ENCODE measurements at regions not wholly inside any gene's neighbourhood (a gene's known extent, or its start where the extent isn't known, plus 50 kb on each side); places are given as distances from the start of the nearest gene placed in this dataset.
A peak's percentile ranks its signal among the peaks of the same experiment; 100 is the strongest.
"Not testable (repeated sequence)": the region's sequence is repeated elsewhere in the genome, so short reads cannot be mapped to it uniquely, and the experiment has no call there.

DNA sequence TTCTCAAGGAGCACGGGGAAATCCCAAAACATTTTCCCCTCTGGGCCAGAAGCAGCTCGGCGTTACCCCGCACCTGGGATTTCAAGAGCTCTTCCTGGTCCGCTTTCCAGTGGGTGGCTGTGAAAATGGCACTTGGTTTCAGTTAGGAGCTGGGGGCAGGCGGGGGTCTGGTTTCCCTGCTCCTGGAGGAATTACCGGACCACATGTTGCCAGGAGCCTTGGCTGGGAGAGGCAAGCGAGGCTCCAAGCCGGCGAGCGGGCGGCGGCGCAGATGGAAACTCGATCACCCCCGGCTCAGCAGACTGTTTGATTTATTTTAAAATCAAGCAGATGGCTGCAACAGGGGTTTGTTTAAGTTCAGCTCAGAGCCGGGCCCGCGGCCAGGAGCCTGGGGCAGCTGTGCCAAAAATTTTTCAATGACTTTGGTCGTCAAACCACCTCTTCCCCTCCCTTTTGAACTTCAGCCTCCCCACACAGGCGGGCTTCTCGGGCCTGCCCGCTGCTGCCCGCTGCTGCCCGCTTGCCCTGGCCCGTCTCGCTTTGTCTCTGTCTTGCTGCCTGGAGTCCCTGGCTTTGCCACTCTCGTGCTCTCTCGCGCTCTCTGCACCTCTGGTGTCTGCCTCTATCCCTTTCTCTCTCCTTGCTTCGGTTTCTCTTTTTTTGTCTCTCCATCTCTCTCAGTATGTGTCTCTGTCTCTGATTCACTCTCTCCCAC lies 108.0 kb upstream of the CIBAR2 start:
- peaks cover 40% of the 10 kb centered on the region for H3K4me1 ChIP-seq (ENCODE audit: insufficient read depth, low read length)
- H2AFZ ChIP-seq (ENCODE audit: low read depth, low read length): no peak overlapping the region
- no peaks in the 10 kb centered on the region for H3K36me3 ChIP-seq (ENCODE audit: insufficient read depth, low read length)
- no peaks in the 10 kb centered on the region for H3K27me3 ChIP-seq (ENCODE audit: insufficient read depth, low read length)
- no peaks in the 10 kb centered on the region for H3K9me3 ChIP-seq (ENCODE audit: low read length)
- H3K4me3 ChIP-seq (ENCODE audit: low read length): no peak overlapping the region

- no peak overlapping the region for H3K4me3 ChIP-seq (ENCODE audit: low read length)
- no peak overlapping the region for H2AFZ ChIP-seq (ENCODE audit: low read depth, low read length)
Measured at GRCh38 chr16:85220964-85221731, 108.9 kb upstream of the CIBAR2 start.

DNA sequence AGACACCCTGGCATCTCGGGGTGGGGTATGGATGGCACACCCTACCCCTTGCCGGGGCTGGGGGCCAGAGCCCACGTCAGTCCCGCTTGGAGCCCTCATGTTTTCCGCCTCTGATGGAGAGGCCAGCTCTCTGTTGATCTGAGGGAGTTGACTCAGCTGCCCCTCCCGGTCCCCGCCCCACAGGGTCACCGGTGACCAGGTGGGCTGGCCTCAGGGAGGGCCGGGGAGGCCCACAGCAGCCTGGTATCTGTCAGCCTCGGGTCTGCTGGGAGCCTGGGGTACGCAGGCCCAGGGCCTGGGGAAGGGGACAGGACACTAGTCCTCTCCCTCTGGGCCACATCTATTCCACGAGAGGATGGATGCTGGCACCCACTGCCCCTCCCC lies 109.5 kb upstream of the CIBAR2 start:
- Histone ChIP-seq H3K4me3 (ENCODE audit: low read length) (no peak overlapping the region), H3K4me1 (ENCODE audit: insufficient read depth, low read length) (peaks cover 41% of the 10 kb centered on the region), H3K36me3 (ENCODE audit: insufficient read depth, low read length) (no peaks in the 10 kb centered on the region), H3K27me3 (ENCODE audit: insufficient read depth, low read length) (no peaks in the 10 kb centered on the region), H2AFZ (ENCODE audit: low read depth, low read length) (no peak overlapping the region), H3K9me3 (ENCODE audit: low read length) (no peaks in the 10 kb centered on the region)

More at GRCh38 chr16:85220964-85221731, 108.9 kb upstream of the CIBAR2 start:
- Histone ChIP-seq H3K4me1 (ENCODE audit: insufficient read depth, low read length) (peaks cover 41% of the 10 kb centered on the region), H3K9me3 (ENCODE audit: low read length) (no peaks in the 10 kb centered on the region), H3K36me3 (ENCODE audit: insufficient read depth, low read length) (no peaks in the 10 kb centered on the region), H3K27me3 (ENCODE audit: insufficient read depth, low read length) (no peaks in the 10 kb centered on the region)

GRCh38 chr16:85222155-85222863 lies 110.0 kb upstream of the CIBAR2 start:
- H3K4me1 ChIP-seq (ENCODE audit: insufficient read depth, low read length): peaks cover 41% of the 10 kb centered on the region
- no peaks in the 10 kb centered on the region for H3K27me3 ChIP-seq (ENCODE audit: insufficient read depth, low read length)
- H3K36me3 ChIP-seq (ENCODE audit: insufficient read depth, low read length): no peaks in the 10 kb centered on the region
- peak overlapping the region; percentile 18 for H3K4me3 ChIP-seq (ENCODE audit: low read length)
- H3K9me3 ChIP-seq (ENCODE audit: low read length): no peaks in the 10 kb centered on the region
- no peak overlapping the region for H2AFZ ChIP-seq (ENCODE audit: low read depth, low read length)

GRCh38 chr16:85225257-85225656 lies 113.0 kb upstream of the CIBAR2 start:
- peaks cover 40% of the 10 kb centered on the region for H3K4me1 ChIP-seq (ENCODE audit: insufficient read depth, low read length)
- no peaks in the 10 kb centered on the region for H3K36me3 ChIP-seq (ENCODE audit: insufficient read depth, low read length)

DNA sequence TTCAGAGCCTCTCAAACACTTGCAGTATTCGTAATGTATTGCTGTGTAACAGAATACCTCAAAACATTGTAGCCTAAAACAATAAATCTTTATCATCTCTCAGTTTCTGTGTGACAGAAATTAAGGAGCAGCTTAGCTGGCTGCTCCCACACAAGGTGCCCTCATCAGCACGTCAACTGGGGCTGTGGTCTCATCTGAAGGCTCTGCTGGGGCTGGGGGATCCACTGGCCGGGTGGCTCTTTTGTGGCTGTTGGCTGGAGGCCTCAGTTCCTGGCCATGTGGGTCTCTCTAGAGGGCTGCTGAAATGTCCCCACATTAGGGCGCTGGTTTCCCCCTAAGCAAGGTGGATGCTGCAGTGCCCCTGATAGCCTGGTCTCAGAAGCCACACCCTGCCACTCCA lies 113.4 kb upstream of the CIBAR2 start:
- Histone ChIP-seq H3K27me3 (ENCODE audit: insufficient read depth, low read length) (no peaks in the 10 kb centered on the region), H3K4me1 (ENCODE audit: insufficient read depth, low read length) (peaks cover 41% of the 10 kb centered on the region), H3K36me3 (ENCODE audit: insufficient read depth, low read length) (no peaks in the 10 kb centered on the region), H3K4me3 (ENCODE audit: low read length) (no peak overlapping the region), H3K9me3 (ENCODE audit: low read length) (no peaks in the 10 kb centered on the region), H2AFZ (ENCODE audit: low read depth, low read length) (no peak overlapping the region)

More at GRCh38 chr16:85225257-85225656, 113.0 kb upstream of the CIBAR2 start:
- Histone ChIP-seq H3K27me3 (ENCODE audit: insufficient read depth, low read length) (no peaks in the 10 kb centered on the region), H3K9me3 (ENCODE audit: low read length) (no peaks in the 10 kb centered on the region), H2AFZ (ENCODE audit: low read depth, low read length) (no peak overlapping the region), H3K4me3 (ENCODE audit: low read length) (no peak overlapping the region)

- Histone ChIP-seq H3K9me3 (ENCODE audit: low read length) (no peaks in the 10 kb centered on the region), H2AFZ (ENCODE audit: low read depth, low read length) (no peak overlapping the region), H3K27me3 (ENCODE audit: insufficient read depth, low read length) (no peaks in the 10 kb centered on the region), H3K4me1 (ENCODE audit: insufficient read depth, low read length) (peaks cover 26% of the 10 kb centered on the region), H3K4me3 (ENCODE audit: low read length) (no peak overlapping the region), H3K36me3 (ENCODE audit: insufficient read depth, low read length) (no peaks in the 10 kb centered on the region)
Measured at GRCh38 chr16:85227084-85227945, 115.0 kb upstream of the CIBAR2 start.

- no peaks in the 10 kb centered on the region for H3K36me3 ChIP-seq (ENCODE audit: insufficient read depth, low read length)
- peaks cover 18% of the 10 kb centered on the region for H3K4me1 ChIP-seq (ENCODE audit: insufficient read depth, low read length)
- no peak overlapping the region for H2AFZ ChIP-seq (ENCODE audit: low read depth, low read length)
- H3K4me3 ChIP-seq (ENCODE audit: low read length): no peak overlapping the region
- H3K27me3 ChIP-seq (ENCODE audit: insufficient read depth, low read length): no peaks in the 10 kb centered on the region
- H3K9me3 ChIP-seq (ENCODE audit: low read length): no peaks in the 10 kb centered on the region
Measured at GRCh38 chr16:85227946-85228862, 115.9 kb upstream of the CIBAR2 start.

DNA sequence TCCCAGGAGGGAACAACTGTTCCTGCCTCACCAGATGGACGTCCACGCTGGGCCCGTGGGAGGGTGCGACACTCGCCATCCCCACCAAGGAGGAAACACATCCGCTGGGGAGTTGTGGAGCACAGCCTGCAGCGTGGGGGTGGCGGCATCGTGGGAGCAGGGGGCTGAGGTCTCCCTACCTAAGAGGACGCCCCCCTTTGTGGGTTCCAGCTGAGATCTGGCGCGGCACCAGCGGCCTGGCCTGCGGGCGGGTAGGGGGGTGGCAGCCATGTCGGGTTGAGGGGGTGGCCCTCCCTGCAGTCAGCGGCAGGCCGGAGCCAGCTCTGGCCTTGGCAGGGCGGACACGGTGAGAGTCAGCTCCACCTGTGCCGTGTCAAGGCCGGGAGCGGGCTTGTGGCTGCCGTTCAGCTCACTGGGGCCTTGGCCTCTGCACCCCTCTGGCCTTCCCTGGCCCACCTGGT lies 116.7 kb upstream of the CIBAR2 start:
- H3K4me3 ChIP-seq (ENCODE audit: low read length): no peak overlapping the region
- H3K9me3 ChIP-seq (ENCODE audit: low read length): no peaks in the 10 kb centered on the region
- no peaks in the 10 kb centered on the region for H3K36me3 ChIP-seq (ENCODE audit: insufficient read depth, low read length)
- no peaks in the 10 kb centered on the region for H3K27me3 ChIP-seq (ENCODE audit: insufficient read depth, low read length)
- H3K4me1 ChIP-seq (ENCODE audit: insufficient read depth, low read length): peaks cover 19% of the 10 kb centered on the region
- H2AFZ ChIP-seq (ENCODE audit: low read depth, low read length): no peak overlapping the region

- Histone ChIP-seq H3K36me3 (ENCODE audit: insufficient read depth, low read length) (no peaks in the 10 kb centered on the region), H3K27me3 (ENCODE audit: insufficient read depth, low read length) (no peaks in the 10 kb centered on the region), H3K9me3 (ENCODE audit: low read length) (no peaks in the 10 kb centered on the region), H3K4me3 (ENCODE audit: low read length) (no peak overlapping the region), H2AFZ (ENCODE audit: low read depth, low read length) (no peak overlapping the region), H3K4me1 (ENCODE audit: insufficient read depth, low read length) (peaks cover 24% of the 10 kb centered on the region)
Measured at GRCh38 chr16:85229869-85230462, 117.7 kb upstream of the CIBAR2 start.

DNA sequence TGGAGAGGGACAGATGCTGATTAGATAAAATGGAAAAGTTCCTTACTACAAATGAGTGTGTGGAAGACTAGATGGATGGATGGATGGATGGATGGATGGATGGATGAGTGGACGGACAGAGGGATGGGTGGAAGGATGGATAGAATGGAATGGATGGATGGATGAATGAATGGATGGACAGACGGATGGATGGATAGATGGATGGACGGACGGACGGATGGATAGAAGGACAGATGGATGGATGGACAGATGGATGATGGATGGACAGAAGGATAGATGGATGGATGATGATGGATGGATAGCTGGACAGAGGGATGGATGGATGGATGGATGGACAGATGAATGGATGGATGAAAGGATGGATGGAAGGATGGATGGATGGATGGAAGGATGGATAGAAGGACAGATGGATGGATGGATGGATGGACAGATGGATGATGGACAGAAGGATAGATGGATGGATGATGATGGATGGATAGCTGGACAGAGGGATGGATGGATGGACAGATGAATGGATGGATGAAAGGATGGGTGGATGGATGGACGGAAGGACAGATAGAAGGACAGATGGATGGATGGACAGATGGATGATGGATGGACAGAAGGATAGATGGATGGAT lies 118.6 kb upstream of the CIBAR2 start:
- not testable (repeated sequence) for H3K4me3 ChIP-seq (ENCODE audit: low read length); H3K27me3 ChIP-seq (ENCODE audit: insufficient read depth, low read length); H3K36me3 ChIP-seq (ENCODE audit: insufficient read depth, low read length); H3K9me3 ChIP-seq (ENCODE audit: low read length); H2AFZ ChIP-seq (ENCODE audit: low read depth, low read length)
- peaks cover 26% of the 10 kb centered on the region for H3K4me1 ChIP-seq (ENCODE audit: insufficient read depth, low read length)
